Erythroblast (primary cell): ENCODE measurements at regions not wholly inside any gene's neighbourhood (a gene's known extent, or its start where the extent isn't known, plus 50 kb on each side); places are given as distances from the start of the nearest gene placed in this dataset.

Source experiments
- GATA1 ChIP-seq: IDR thresholded peaks from 2 replicates; pipeline ENCODE4 v1.6.1; 2011; ENCODE audit warnings: low read depth, mild to moderate bottlenecking, control low read depth, low read length, moderate library complexity
- POLR2A ChIP-seq: IDR thresholded peaks from 2 replicates; pipeline ENCODE4 v1.6.1; 2011; ENCODE audit warnings: mild to moderate bottlenecking, low read length

GRCh38 chr12:67014642-67015041 lies 254.5 kb upstream of the CAND1 start:
- no peak for TF ChIP-seq POLR2A
- no peak for TF ChIP-seq GATA1
